Epithelial cell of esophagus (primary cell): ENCODE measurements at regions not wholly inside any gene's neighbourhood (a gene's known extent, or its start where the extent isn't known, plus 50 kb on each side); places are given as distances from the start of the nearest gene placed in this dataset.

Experiments
- DNase-seq: peaks from one replicate; pipeline ENCODE4 v3.0.0; 2010; ENCODE audit warnings: low read depth
- H3K4me3 ChIP-seq: 2 replicates; pipeline ENCODE4 v1.5.1; 2011; ENCODE audit warnings: mild to moderate bottlenecking, low read length, control low read depth
- CTCF ChIP-seq: IDR thresholded peaks from 2 replicates; pipeline ENCODE4 v1.5.1; 2011; ENCODE audit warnings: low read depth, mild to moderate bottlenecking, low read length, control low read depth, inconsistent platforms; ENCODE audit not compliant: insufficient read depth; ENCODE audit errors: missing control alignments

- peak; percentile 94 for DNase-seq
- TF ChIP-seq CTCF, result no peak
- H3K4me3 ChIP-seq, result no peak overlapping the region
These were observed 361.6 kb downstream of the TDRD3 start for GRCh38 chr13:60758637-60759036.

- H3K4me3 ChIP-seq, result no peak overlapping the region
- DNase-seq, result no peak
- TF ChIP-seq CTCF, result no peak
These were observed 360.6 kb downstream of the TDRD3 start for GRCh38 chr13:60757501-60758215.

- no peak for TF ChIP-seq CTCF
- H3K4me3 ChIP-seq, result no peak overlapping the region
- DNase-seq, result peak; percentile 56
These were observed 359.3 kb downstream of the TDRD3 start for GRCh38 chr13:60756306-60756705.

DNA sequence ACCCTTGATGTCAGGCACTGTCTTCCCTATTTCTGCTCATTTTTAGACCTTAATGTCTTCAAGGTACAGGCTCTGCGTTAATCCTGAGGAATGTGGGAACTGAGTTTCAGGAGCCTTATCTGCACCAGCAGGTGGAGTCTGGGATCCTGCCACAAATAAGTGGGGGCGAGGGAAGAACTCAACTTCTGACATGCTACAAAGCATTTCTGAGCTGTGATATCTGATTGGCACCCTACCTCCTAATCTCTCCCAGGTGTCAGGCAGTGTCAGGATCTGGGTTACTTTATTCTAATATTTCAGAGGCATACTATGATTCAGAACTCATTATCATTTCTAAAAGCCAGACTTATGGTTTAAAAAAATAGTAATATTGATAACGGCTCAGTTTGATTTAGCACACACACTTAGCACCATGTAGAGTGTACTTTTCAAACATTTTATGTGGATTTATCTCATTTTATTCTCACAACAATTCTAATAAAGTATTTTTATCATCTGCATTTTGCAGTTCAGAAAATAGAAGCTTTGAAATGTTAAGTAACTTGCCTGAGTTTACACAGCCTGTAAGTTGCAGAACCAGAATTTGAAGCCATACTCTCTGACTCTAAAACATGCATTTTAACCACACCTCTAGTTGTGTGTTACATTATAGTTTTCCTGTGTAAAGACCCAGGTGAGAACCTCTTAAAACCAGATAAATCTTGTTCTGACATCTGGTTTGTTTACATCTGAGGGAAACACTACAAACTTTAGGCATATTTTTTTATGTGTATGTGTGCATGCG is 358.6 kb downstream of the TDRD3 start:
- H3K4me3 ChIP-seq, result no peak overlapping the region
- peak; percentile 56 for TF ChIP-seq CTCF
- peak; percentile 56 for DNase-seq

DNA sequence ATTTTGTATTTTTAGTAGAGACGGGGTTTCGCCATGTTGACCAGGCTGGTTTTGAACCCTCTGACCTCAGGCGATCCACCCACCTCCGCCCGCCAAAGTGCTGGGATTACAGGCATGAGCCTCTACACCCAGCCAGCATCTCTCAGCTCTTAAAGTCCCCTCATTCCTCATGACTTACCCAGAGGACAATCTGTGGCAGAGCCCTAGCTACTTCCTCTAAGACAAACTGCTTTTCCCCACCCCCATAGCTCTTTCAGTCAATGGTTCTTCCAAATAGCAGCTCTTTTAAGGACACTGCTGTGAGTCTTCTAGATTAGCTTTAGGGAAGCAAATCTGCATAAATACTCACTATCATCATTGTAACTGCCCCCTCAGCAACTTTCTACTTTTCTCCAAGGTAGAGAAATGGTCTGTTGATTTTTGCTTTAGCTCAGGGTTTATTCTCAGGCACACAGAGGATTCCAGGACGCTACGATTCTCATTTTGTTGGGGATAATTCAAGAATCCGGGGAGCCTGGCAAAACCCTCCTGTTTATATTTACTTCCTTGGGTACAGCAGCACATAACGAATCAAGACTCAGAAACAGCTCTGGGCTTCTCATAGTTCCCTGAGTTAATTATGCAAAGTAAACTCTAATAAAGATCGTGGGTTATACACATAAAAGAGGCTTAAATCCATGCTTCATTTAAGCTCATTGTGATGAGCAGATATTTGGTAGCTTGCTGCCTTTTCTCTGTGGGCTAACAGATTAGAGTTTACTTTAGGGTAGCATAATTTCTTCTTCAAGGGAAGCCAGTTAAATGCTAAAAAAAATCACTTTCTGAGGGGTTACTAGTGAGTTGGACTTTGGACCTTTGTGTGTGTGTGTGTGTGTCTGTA is 357.4 kb downstream of the TDRD3 start:
- DNase-seq, result no peak
- no peak overlapping the region for H3K4me3 ChIP-seq
- TF ChIP-seq CTCF, result no peak

GRCh38 chr13:60753641-60754040 is 356.6 kb downstream of the TDRD3 start:
- no peak for DNase-seq
- TF ChIP-seq CTCF, result no peak
- no peak overlapping the region for H3K4me3 ChIP-seq
